OCI-M1 (cell line): ENCODE measurements at regions not wholly inside any gene's neighbourhood (a gene's known extent, or its start where the extent isn't known, plus 50 kb on each side); places are given as distances from the start of the nearest gene placed in this dataset.
"Not testable (repeated sequence)": the region's sequence is repeated elsewhere in the genome, so short reads cannot be mapped to it uniquely, and the experiment has no call there.

ENCODE experiments used
- DNase-seq: peaks from one replicate; lab custom pipeline; 2025; lab: John Stamatoyannopoulos, UW

DNA sequence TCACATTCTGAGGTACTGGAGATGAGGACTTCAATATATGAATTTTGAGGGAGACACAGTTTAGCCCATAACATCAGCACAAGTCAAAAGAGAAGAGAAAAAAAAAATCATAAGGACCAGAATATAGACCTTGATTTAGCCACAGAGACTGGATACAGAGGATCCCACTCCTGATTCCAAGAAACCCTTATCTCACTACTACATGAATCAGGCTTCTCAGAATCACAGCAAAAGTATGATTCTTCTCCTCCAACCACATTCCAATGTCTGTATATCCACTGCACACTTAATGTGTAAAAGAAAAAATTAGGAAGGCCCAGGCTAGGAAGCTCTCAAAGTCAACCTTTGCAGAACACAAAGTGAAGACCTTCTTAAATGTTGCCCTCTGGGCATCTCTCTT is 610.9 kb downstream of the DTWD2 start:
- no peak for DNase-seq

DNA sequence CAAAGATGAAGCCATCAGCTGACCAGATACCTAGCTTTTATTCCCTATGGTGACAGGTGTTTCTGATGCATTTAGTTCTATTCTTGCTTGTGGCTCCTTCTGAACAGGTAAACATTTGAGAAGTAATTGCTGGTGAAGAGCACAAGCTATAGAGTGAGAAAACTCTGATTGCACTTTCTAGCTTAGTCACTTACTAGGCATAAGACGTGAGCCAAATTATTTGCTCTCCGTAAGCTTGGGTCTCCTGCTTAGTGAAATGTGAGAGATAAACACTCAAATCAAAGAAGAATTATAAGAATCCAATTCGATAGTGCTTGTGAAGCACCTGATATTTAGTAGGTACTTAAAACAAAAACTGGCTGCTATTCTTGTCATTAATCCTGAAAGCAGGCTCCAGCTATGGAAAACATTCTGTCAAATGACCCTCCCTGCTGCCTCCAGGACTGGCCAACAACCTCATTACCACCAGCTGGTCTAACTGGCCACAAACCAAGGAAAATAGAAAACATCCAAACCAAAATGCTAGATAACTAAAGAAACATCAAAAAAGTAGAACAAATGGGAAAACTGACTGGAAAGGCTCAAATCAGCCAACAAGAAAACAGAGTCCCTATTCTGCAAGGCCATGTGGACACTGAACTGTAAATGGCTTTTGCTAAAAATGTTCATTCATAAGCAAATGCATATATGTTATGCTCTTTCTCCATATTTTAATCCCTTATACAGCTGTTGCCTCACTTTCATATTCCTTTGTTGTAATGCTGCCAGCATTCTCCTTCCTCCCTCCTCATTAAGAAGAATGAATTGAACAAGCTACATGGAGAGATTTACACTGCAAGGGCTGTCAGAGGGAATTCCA is 616.1 kb downstream of the DTWD2 start:
- no peak for DNase-seq

DNA sequence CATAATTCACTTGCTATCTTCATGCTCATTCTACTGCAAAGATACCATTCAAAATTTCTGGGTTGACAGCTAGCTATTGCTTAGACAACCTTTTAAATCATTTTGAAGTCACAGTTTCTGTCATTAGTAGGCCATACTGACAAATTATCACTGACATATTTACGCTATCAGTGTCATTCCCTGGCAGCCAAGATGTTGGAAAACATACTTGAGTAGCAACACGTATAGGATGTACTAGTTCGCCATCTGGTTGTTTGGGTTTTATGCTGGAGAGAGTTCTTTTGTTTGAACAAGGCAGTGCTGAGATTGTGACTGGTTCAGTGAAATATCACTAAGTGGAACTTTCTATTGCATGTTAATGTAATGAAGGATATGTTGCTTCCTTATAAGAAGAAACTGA is 621.9 kb downstream of the DTWD2 start:
- no peak for DNase-seq

DNA sequence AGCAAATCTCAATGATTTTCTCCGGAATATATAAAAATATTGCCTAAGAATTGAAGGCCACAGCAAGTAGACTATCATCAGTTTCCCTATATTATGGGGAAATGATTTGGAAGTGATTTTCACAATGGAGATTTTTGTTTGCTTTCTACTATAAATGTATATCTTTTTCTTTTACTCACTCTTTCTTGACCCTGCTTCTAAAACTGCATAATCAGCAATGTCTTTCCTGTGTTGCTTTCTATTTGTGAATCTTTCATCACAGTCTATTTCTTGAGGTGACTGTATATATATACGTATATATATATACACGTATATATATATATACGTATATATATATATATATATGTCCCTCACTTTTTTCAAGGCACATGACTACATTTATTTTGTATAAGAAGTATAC is 622.6 kb downstream of the DTWD2 start:
- DNase-seq: no peak

DNA sequence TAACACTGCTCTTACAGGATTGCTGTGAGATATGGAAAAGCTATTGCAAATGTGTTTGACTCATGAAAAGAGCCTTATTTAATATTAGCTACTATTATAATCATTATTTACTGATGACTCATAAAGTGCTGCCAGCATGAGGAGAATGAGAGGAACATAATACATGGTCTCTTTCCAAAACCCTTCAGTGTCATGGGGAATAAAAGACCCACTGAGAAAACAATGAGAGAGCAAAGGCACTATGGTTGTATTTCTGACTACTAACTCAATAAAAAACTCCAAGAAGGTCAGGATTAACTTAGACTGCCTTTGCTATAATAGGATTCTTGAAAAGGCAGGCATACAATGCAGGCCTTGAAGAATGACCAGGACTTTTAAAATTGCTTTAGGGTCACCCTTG is 633.5 kb downstream of the DTWD2 start:
- DNase-seq: no peak

DNA sequence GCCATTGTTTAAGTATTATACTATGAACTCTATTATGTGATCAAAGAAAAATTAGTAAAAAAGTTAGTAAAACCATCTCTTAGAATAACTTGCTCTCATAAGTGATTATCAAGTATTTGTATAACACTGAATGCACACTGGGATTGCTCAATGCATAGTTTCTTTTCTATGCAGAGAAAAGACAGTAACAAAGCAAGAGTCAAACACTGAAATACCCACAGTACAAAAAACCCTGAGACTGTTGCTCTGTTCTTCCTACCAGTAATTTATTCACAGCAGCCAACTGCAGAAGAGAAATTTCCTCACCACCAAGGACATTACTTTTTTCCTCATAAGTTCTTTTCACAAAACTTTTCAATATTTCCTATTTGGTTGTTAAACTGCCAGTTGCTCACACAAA is 634.4 kb downstream of the DTWD2 start:
- no peak for DNase-seq

DNA sequence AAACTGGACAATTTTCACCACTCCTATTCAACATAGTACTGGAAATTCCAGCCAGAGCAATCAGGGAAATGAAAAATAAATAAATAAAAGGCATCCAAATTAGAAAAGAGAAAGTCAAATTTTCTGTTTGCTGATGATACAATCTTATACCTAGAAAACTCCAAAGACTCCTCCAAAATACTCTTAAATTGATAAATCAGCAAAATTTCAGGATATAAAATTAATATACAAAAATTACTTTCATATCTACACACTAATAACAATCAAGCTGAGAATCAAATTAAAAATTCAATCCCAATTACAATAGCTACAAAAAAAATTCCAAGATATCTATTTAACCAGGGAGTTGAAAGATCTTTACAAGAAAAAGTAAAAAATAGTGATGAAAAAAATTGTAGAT is 651.9 kb downstream of the DTWD2 start:
- DNase-seq: no peak

DNA sequence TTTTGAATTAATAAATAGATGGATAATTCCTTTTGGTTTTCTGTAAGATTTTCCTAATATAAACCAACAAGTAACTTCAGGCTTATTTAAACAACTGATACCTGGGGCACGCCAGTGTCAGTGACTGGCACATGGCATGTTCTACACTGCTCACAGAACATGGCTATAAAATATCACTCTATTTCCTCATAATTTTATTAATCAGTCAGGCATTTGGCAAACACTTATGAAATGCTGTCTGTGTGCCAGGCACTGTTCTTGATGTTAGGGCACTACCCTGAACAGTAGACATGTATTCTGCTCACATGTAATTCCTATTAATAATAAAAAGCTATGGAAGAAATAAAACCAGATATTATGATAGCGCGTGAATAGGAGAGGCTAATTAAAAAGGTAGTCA is 661.0 kb downstream of the DTWD2 start:
- DNase-seq: no peak

DNA sequence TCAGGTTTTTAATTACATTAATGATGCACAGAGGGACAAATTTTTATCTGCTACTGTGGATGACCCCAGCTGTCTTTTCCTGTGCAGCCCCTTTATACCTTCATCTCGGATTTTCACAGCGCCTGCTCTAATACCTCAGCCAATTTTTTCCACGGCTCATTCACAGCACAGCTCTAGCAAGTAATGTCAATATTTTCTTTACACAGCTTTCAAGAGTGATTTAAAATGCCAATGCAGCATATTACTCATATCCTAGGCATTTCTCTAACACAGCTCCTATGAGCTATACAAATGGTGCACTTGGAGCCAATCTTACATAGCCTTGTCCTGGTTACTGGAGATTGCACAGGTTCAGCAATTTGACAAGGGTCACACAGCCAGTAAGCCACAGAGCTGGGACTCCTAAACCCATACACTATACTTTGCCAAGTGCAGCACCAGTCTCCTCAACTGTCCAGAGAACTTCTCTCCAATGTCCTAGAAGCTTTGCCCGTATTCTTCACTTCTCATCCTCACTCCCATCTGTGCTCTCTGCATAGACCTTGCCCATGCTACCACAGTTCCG is 661.8 kb downstream of the DTWD2 start:
- no peak for DNase-seq

DNA sequence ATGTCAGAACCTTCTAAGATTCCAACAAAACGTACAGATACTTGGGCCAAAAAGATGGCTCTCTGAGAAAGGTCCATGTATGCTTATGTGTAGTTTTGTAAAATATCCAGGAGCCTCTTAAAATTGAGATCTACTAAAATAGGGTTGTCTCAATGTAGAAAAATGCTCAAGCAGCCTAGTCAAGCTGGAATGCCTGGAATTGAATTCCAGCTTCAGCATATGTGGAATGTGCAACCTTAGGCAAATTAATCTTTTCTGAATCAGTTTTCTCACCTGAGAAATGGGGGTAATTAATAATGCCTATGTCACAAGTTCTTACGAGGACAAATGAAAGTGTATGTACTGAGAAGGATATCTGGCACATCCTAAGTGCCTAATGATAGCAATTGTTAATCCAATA is 662.4 kb downstream of the DTWD2 start:
- DNase-seq: no peak

DNA sequence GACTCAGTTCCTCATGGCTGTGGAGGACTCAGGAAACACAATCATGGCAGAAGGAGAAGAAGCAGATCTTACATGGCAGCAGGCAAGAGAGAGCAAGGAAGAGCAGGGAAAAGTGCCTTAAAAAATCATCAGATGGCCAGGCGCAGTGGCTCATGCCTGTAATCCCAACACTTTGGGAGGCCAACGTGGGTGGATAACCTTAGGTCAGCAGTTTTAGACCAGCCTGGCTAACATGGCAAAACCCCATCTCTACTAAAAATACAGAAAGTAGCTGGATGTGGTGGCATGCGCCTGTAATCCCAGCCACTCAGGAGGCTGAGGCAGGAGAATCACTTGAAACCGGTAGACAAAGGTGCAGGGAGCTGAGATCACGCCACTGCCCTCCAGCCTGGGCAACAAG is 664.6 kb downstream of the DTWD2 start:
- not testable (repeated sequence) for DNase-seq

DNA sequence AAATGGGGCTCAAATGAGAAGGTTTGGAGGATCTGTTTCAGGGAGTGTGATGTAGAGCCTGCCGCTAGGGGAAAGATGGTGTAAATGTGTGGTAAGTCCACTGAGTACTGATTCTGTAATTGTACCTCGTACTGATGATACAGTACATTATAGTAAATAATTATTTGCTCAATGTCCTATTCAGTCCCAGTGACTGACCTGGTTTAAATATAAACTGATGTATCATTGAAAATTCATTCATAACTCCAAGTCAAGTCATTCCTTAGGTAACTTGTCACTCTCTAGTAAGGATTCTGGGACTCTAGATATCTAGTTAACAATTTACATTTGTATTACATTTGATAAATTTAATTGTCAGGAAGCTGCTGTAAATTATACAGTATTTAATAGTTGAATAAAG is 667.3 kb downstream of the DTWD2 start:
- no peak for DNase-seq

DNA sequence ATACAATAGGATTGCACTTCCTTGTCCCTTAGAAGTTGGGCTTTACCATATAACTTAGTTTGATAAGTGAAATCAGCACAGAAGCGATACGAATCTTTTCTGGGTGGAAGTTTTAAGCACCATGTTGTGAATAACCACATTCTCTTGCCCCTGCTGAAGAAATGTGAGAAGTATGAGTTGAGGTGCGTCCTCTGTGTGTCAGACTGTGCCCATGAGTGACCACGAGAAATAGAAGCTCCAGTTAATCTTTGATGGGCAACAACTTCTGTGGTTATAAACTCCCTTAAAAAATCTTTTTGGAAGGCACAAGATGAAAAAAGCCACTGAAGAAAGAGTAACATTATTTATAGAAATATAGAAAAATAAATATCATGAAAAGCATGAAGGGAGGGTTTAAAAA is 668.2 kb downstream of the DTWD2 start:
- no peak for DNase-seq

DNA sequence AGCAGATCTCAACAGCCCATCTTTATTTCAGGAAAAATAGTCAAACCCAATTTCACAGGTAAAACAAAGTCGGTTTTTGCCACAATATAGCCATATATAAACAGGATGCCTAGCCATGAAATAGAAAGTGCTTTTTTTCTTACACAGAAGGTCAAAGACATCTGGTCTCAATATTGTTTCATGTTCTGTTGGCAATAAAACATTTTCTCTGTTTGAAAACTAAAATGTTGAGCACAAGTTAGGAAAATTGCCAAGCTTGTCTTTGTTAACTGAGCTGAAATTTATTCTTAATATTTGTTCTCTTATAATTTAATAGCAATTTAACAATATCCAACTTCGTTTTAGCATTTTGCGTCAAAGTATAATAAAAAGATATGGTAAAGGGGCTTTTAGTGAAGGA is 673.4 kb downstream of the DTWD2 start:
- DNase-seq: no peak

DNA sequence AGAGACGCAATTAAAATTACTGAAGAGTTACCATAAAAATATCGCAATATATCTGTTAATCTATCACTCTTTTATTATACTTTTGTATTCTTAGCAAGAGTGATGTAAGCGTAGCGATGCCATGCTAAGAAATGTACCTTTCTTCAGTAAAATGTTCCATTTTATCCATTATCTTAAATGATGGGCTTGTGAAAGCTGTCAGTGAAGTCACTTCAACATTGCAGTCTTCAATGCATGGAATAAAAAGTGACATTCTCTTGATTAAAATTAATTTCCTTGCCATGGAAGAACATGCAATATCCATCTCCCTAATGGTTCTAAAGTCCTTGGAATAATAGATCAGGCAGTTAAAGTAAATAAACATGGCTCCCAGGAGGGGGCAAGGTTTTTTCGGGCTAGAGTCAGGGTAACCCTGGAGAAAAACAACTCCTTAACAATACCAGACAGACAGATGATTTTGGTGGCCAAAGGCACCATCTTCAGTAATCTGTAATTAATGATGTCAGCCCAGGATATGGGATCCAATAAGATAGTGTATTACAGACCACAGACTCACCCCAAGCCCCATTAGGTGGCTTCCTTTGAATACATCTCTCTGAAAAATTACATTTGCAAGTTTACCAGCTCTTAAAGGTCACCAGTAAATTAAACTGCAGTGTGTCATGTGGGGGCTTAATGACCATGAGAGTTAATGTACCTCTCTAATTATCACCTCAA is 677.1 kb downstream of the DTWD2 start:
- no peak for DNase-seq

DNA sequence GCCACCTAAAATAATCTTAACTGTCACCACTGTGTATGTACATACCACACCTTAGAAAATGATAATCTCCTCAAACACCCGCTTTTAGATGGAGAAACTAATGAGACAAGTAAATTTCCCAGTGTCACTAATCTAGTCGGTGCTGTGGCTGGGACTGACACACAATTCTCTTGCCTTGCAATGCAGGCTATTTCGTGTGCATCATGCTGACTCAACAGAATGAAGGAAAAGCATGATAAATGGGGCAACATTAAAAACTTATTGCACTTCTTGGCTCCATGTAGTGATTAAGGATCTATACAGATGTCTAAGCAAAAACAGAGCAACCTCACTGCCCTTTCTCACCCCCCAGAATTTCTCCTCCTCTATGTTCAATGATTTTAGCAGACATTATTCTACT is 677.9 kb downstream of the DTWD2 start:
- DNase-seq: no peak

DNA sequence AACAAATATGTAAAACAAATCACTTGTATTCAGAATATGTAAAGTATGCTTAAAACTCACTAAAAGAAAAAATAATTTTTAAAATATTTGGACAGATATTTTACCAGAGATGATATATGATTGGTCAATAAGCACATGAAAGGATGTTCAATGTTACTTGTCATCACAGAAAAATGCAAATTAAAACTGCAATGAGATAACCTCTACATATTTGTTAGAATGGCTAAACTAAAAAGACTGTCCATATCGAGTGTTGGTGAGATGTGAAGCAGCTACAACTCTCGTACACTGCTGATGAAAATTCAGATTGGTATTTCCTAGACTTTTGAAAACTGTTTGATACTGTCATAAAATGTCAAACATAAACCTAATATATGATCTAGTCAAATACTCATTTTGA is 685.1 kb downstream of the DTWD2 start:
- no peak for DNase-seq

DNA sequence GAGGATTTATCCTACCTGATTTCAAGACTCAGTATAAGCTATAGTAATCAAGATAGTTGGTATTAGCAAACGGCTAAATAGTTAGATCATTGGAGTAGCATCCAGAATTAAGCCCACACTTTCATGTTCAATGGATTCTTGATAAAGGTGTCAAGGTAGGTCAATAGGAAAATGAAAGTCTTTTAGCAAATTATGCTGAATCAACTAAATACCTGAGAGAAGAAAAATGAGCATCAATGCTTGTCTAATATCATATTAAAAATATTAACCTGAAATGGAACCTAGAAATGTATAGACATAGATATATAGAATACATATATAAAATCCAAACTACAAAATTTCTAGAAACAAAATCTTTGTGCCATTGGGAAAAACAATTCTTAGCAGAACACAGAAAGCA is 685.6 kb downstream of the DTWD2 start:
- no peak for DNase-seq

DNA sequence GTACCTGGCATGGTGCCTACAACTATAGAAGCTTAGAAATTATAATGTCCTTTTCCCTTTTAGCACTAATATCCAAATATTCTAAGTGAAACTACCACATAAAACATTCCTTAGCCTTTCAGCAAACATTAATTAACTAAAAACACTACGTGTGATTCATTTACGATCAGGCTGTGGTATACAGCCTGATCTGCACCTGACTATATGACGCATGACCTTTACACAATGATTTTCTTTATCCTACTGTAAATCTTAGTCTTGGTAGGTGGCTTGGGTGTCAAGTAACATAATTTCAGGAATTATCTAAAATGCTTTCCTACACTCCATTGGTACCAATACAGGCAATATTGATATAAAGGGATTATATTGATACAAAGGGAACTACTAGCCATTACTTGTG is 686.7 kb downstream of the DTWD2 start:
- no peak for DNase-seq

DNA sequence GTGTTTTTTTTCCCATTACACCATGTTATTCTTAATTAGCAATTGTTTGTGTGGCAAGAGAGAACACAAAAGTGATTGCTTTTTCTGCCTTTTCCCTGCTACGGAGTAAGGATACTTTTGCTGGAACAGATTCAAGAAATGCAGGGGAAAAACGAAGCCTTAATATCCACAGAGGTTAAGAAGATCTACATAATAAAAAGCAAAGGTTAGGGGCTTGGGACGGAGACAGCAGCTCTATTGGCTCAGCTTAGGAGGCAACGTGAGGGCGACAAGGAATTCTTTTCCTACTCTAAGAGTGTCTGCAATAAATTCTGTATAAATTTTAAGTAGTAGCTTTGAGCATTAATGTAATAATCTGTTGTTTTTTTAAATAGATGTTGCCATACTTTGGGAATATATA is 693.3 kb downstream of the DTWD2 start:
- no peak for DNase-seq

DNA sequence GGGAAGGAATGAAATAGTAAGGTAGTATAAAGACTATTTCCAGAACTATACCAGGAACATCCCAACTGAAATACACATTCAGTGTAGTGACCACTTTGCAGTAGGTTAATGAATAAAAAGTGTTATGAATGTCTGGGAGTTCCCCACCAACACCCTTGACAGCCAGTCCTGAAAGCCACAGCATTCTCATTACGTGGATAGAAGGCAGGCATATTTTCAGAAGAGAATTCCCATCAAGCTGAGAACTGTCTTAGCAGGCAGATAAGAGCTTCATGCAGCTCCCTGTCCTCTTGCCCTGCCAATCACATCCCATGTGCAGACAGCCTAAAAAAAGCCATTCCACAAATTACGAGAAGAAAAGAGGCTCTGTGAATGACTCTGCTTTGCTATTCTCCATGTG is 695.0 kb downstream of the DTWD2 start:
- no peak for DNase-seq

DNA sequence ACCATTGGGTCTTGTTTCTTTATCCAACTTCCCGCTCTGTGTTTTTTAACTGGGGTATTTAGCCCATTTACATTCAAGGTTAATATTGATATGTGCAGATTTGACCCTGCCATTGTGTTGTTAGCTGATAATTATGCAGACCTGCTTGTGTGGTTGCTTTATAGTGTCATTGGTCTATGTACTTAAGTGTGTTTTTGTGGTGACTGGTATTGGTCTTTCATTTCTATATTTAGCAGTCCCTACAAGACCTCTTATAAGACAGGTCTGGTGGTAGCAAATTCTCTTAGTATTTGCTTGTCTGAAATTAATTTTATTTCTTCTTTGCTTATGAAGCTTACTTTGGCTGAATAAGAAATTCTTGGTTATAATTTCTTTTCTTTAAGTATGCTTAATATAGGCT is 698.1 kb downstream of the DTWD2 start:
- no peak for DNase-seq

DNA sequence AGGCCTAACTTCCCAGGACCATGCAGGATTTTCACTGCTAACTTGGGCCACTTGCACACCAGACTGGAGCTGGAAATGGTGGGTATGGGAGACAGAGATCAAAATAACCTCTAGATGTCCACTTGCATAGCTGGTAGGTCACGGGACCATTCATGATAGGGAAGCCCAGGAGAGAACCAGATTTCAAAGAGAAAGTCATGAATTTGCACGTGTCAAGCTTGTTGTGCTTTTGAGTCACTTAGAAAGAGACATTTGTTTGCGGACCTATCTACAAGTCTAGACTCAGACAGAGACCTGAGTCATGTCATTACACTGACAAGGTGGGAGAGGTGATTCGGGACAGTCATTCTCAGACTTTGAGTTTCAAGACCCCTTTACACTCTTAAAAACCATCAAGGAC is 704.1 kb downstream of the DTWD2 start:
- DNase-seq: not testable (repeated sequence)
